ENCODE measurements at regions not wholly inside any gene's neighbourhood (a gene's known extent, or its start where the extent isn't known, plus 50 kb on each side); places are given as distances from the start of the nearest gene placed in this dataset.
"Not testable (repeated sequence)": the region's sequence is repeated elsewhere in the genome, so short reads cannot be mapped to it uniquely, and the experiment has no call there.

- DNase-seq (ENCODE audit: low read depth in 2 of 2): no peak
Observed at GRCh38 chr10:3578159-3578558, 206.8 kb downstream of the KLF6 start.

GRCh38 chr10:3574451-3574850, 210.6 kb downstream of the KLF6 start:
- DNase-seq (ENCODE audit: low read depth in 2 of 2): no peak

GRCh38 chr10:3573498-3573897, 211.5 kb downstream of the KLF6 start:
- no peak for DNase-seq (ENCODE audit: low read depth in 2 of 2)

GRCh38 chr10:3571310-3571825, 213.6 kb downstream of the KLF6 start:
- DNase-seq (ENCODE audit: low read depth in 2 of 2): no peak

GRCh38 chr10:3570855-3571266, 214.1 kb downstream of the KLF6 start:
- no peak for DNase-seq (ENCODE audit: low read depth in 2 of 2)

GRCh38 chr10:3570131-3570729, 214.8 kb downstream of the KLF6 start:
- no peak for DNase-seq (ENCODE audit: low read depth in 2 of 2)

- no peak for DNase-seq (ENCODE audit: low read depth in 2 of 2)
Observed at GRCh38 chr10:3568983-3569382, 216.0 kb downstream of the KLF6 start.

- DNase-seq (ENCODE audit: low read depth in 2 of 2): no peak
Observed at GRCh38 chr10:3568392-3568791, 216.6 kb downstream of the KLF6 start.

GRCh38 chr10:3567291-3567963, 217.6 kb downstream of the KLF6 start:
- DNase-seq (ENCODE audit: low read depth in 2 of 2): no peak

- DNase-seq (ENCODE audit: low read depth in 2 of 2): no peak
Observed at GRCh38 chr10:3566627-3567026, 218.4 kb downstream of the KLF6 start.

GRCh38 chr10:3564346-3565002, 220.5 kb downstream of the KLF6 start:
- no peak for DNase-seq (ENCODE audit: low read depth in 2 of 2)

- no peak for DNase-seq (ENCODE audit: low read depth in 2 of 2)
Observed at GRCh38 chr10:3563298-3563697, 221.7 kb downstream of the KLF6 start.

- DNase-seq (ENCODE audit: low read depth in 2 of 2): not testable (repeated sequence)
Observed at GRCh38 chr10:3560628-3561027, 224.4 kb downstream of the KLF6 start.

- DNase-seq (ENCODE audit: low read depth in 2 of 2): no peak
Observed at GRCh38 chr10:3559527-3559926, 225.5 kb downstream of the KLF6 start.

GRCh38 chr10:3559011-3559410, 226.0 kb downstream of the KLF6 start:
- no peak for DNase-seq (ENCODE audit: low read depth in 2 of 2)

- not testable (repeated sequence) for DNase-seq (ENCODE audit: low read depth in 2 of 2)
Observed at GRCh38 chr10:3556191-3557017, 228.6 kb downstream of the KLF6 start.

- DNase-seq (ENCODE audit: low read depth in 2 of 2): no peak
Observed at GRCh38 chr10:3554121-3554522, 230.9 kb downstream of the KLF6 start.

- DNase-seq (ENCODE audit: low read depth in 2 of 2): no peak
Observed at GRCh38 chr10:3552281-3552680, 232.7 kb downstream of the KLF6 start.

- no peak for DNase-seq (ENCODE audit: low read depth in 2 of 2)
Observed at GRCh38 chr10:3551761-3552160, 233.2 kb downstream of the KLF6 start.

GRCh38 chr10:3549118-3549517, 235.9 kb downstream of the KLF6 start:
- DNase-seq (ENCODE audit: low read depth in 2 of 2): no peak

GRCh38 chr10:3548702-3549101, 236.3 kb downstream of the KLF6 start:
- DNase-seq (ENCODE audit: low read depth in 2 of 2): no peak

- no peak for DNase-seq (ENCODE audit: low read depth in 2 of 2)
Observed at GRCh38 chr10:3548076-3548475, 236.9 kb downstream of the KLF6 start.
